Progenitor cell of endocrine pancreas (in vitro differentiated cells): ENCODE measurements at regions not wholly inside any gene's neighbourhood (a gene's known extent, or its start where the extent isn't known, plus 50 kb on each side); places are given as distances from the start of the nearest gene placed in this dataset.

Source experiments
- DNase-seq: peaks from one replicate; pipeline ENCODE4 v3.0.0; 2021; ENCODE audit warnings: low spot score; ENCODE audit not compliant: unreplicated experiment
- H3K27ac Mint-ChIP-seq: 2 replicates; pipeline ENCODE4 v1.8.0; 2021; ENCODE audit warnings: mild to moderate bottlenecking, moderate library complexity, mixed read lengths
- H3K27me3 Mint-ChIP-seq: 2 replicates; pipeline ENCODE4 v1.8.0; 2021; ENCODE audit warnings: mixed read lengths
- H3K36me3 Mint-ChIP-seq: 2 replicates; pipeline ENCODE4 v1.8.0; 2022; ENCODE audit warnings: mixed read lengths; ENCODE audit not compliant: insufficient read depth
- H3K4me1 Mint-ChIP-seq: 2 replicates; pipeline ENCODE4 v1.8.0; 2021; ENCODE audit warnings: low read depth, mixed read lengths
- H3K4me3 Mint-ChIP-seq: 2 replicates; pipeline ENCODE4 v1.8.0; 2021; ENCODE audit warnings: low read depth, mild to moderate bottlenecking, moderate library complexity, mixed read lengths
- H3K9me3 Mint-ChIP-seq: 2 replicates; pipeline ENCODE4 v1.8.0; 2021; ENCODE audit warnings: low read depth, mixed read lengths
- CTCF ChIP-seq: fragments of 200-600 bp; sonication (generic); IDR thresholded peaks from one replicate; pipeline ENCODE4 v1.5.0; 2021; ENCODE audit warnings: antibody characterized with exemption, mild to moderate bottlenecking; ENCODE audit not compliant: unreplicated experiment

- Mint-ChIP-seq H3K36me3 (no peaks in the 10 kb centered on the region), H3K27ac (no peak overlapping the region), H3K9me3 (peaks cover 3% of the 10 kb centered on the region), H3K4me3 (no peak overlapping the region), H3K4me1 (no peaks in the 10 kb centered on the region), H3K27me3 (peaks cover 11% of the 10 kb centered on the region)
- TF ChIP-seq CTCF, result no peak
- no peak for DNase-seq
Observed at GRCh38 chr3:66792086-66792485, 206.0 kb upstream of the KBTBD8 start.

GRCh38 chr3:66795365-66795764, 202.7 kb upstream of the KBTBD8 start:
- Mint-ChIP-seq H3K4me3 (no peak overlapping the region), H3K9me3 (peaks cover 6% of the 10 kb centered on the region), H3K27me3 (peaks cover 21% of the 10 kb centered on the region), H3K27ac (no peak overlapping the region), H3K4me1 (peaks cover 2% of the 10 kb centered on the region), H3K36me3 (no peaks in the 10 kb centered on the region)
- TF ChIP-seq CTCF, result no peak
- no peak for DNase-seq

GRCh38 chr3:66796343-66796742, 201.8 kb upstream of the KBTBD8 start:
- no peak for DNase-seq
- Mint-ChIP-seq H3K27me3 (peaks cover 21% of the 10 kb centered on the region), H3K4me1 (peaks cover 2% of the 10 kb centered on the region), H3K4me3 (no peak overlapping the region), H3K36me3 (no peaks in the 10 kb centered on the region), H3K9me3 (peaks cover 6% of the 10 kb centered on the region), H3K27ac (no peak overlapping the region)
- no peak for TF ChIP-seq CTCF

- Mint-ChIP-seq H3K27me3 (peaks cover 10% of the 10 kb centered on the region), H3K9me3 (peaks cover 6% of the 10 kb centered on the region), H3K36me3 (no peaks in the 10 kb centered on the region), H3K4me3 (peak overlapping the region; percentile 63), H3K4me1 (peaks cover 2% of the 10 kb centered on the region), H3K27ac (no peak overlapping the region)
- TF ChIP-seq CTCF, result no peak
- DNase-seq, result no peak
Observed at GRCh38 chr3:66797889-66798560, 200.1 kb upstream of the KBTBD8 start.

GRCh38 chr3:66800941-66801545, 197.1 kb upstream of the KBTBD8 start:
- TF ChIP-seq CTCF, result no peak
- Mint-ChIP-seq H3K4me1 (peaks cover 2% of the 10 kb centered on the region), H3K36me3 (no peaks in the 10 kb centered on the region), H3K27ac (no peak overlapping the region), H3K9me3 (peaks cover 6% of the 10 kb centered on the region), H3K27me3 (peaks cover 14% of the 10 kb centered on the region), H3K4me3 (no peak overlapping the region)
- DNase-seq, result no peak
